GM21825 (cell line): ENCODE measurements at regions not wholly inside any gene's neighbourhood (a gene's known extent, or its start where the extent isn't known, plus 50 kb on each side); places are given as distances from the start of the nearest gene placed in this dataset.

Experiments used
- ATAC-seq: cut with Tn5 transposase; IDR thresholded peaks from one replicate; pipeline ENCODE4 v1.9.1; 2021; ENCODE audit warnings: mild to moderate bottlenecking, moderate library complexity; ENCODE audit not compliant: unreplicated experiment

- no peak for ATAC-seq
Observed at GRCh38 chr7:18306696-18307095, 188.9 kb upstream of the HDAC9 start.

GRCh38 chr7:18308938-18309337 lies 186.6 kb upstream of the HDAC9 start:
- ATAC-seq = no peak

- ATAC-seq = no peak
Observed at GRCh38 chr7:18312482-18312881, 183.1 kb upstream of the HDAC9 start.

GRCh38 chr7:18313965-18314364 lies 181.6 kb upstream of the HDAC9 start:
- no peak for ATAC-seq

GRCh38 chr7:18315241-18315640 lies 180.3 kb upstream of the HDAC9 start:
- no peak for ATAC-seq

- ATAC-seq = no peak
Observed at GRCh38 chr7:18317941-18318340, 177.6 kb upstream of the HDAC9 start.

GRCh38 chr7:18320422-18320821 lies 175.1 kb upstream of the HDAC9 start:
- no peak for ATAC-seq

- peak; percentile 76 for ATAC-seq
Observed at GRCh38 chr7:18320971-18321567, 174.5 kb upstream of the HDAC9 start.

GRCh38 chr7:18330548-18330947 lies 165.0 kb upstream of the HDAC9 start:
- ATAC-seq = no peak

GRCh38 chr7:18336626-18337025 lies 158.9 kb upstream of the HDAC9 start:
- ATAC-seq = no peak

GRCh38 chr7:18337048-18337809 lies 158.3 kb upstream of the HDAC9 start:
- ATAC-seq = no peak

GRCh38 chr7:18338910-18339523 lies 156.5 kb upstream of the HDAC9 start:
- ATAC-seq = no peak

- ATAC-seq = no peak
Observed at GRCh38 chr7:18341756-18342155, 153.8 kb upstream of the HDAC9 start.

- no peak for ATAC-seq
Observed at GRCh38 chr7:18343047-18343446, 152.5 kb upstream of the HDAC9 start.

- ATAC-seq = no peak
Observed at GRCh38 chr7:18344536-18344935, 151.0 kb upstream of the HDAC9 start.

GRCh38 chr7:18345641-18346234 lies 149.8 kb upstream of the HDAC9 start:
- ATAC-seq = peak; percentile 63

GRCh38 chr7:18347170-18347569 lies 148.4 kb upstream of the HDAC9 start:
- no peak for ATAC-seq

- no peak for ATAC-seq
Observed at GRCh38 chr7:18350678-18351077, 144.9 kb upstream of the HDAC9 start.

GRCh38 chr7:18352339-18353255 lies 143.0 kb upstream of the HDAC9 start:
- ATAC-seq = peak; percentile 56

GRCh38 chr7:18353339-18353738 lies 142.2 kb upstream of the HDAC9 start:
- no peak for ATAC-seq
